HEK293 (cell line): ENCODE measurements at regions not wholly inside any gene's neighbourhood (a gene's known extent, or its start where the extent isn't known, plus 50 kb on each side); places are given as distances from the start of the nearest gene placed in this dataset.
A peak's percentile ranks its signal among the peaks of the same experiment; 100 is the strongest.

Source experiments
- CTCF ChIA-PET: fragments of 350-600 bp; formaldehyde crosslinking; extraction: SDS; loops from one replicate; lab custom pipeline; 2021; ENCODE audit warnings: antibody characterized with exemption; lab: Yijun Ruan, JAX
- POLR2A ChIA-PET: fragments of 300-600 bp; formaldehyde crosslinking; extraction: SDS; loops from one replicate; lab custom pipeline; 2020; ENCODE audit warnings: antibody characterized with exemption, inconsistent platforms; lab: Yijun Ruan, JAX
- H3K27ac ChIP-seq: fragments of 200-500 bp; sonication (Bioruptor generic); 2 replicates; pipeline ENCODE4 v1.5.1; 2014; ENCODE audit warnings: low read depth, low read length, control low read depth, inconsistent platforms; ENCODE audit errors: extremely low read depth
- H3K36me3 ChIP-seq, 2 experiments: fragments of 200-500 bp in 1 of 2; sonication (Bioruptor generic) in 1 of 2; 1 replicate in 1 of 2; 2 replicates in 1 of 2; pipeline ENCODE4 v1.5.1; 2014 to 2017; ENCODE audit warnings: inconsistent platforms in 2 of 2, low read length in 2 of 2; ENCODE audit not compliant: control insufficient read depth in 2 of 2, insufficient read depth in 1 of 2
- H3K4me1 ChIP-seq: fragments of 200-500 bp; sonication (Bioruptor generic); 2 replicates; pipeline ENCODE4 v1.5.1; 2014; ENCODE audit warnings: mild to moderate bottlenecking, low read length, inconsistent platforms; ENCODE audit not compliant: control insufficient read depth, insufficient read depth
- H3K4me3 ChIP-seq: 2 replicates; pipeline ENCODE4 v1.5.1; 2011; ENCODE audit warnings: low read depth, mild to moderate bottlenecking, control low read depth, low read length, moderate library complexity
- H3K9me3 ChIP-seq: fragments of 200-500 bp; sonication (Bioruptor generic); 2 replicates; pipeline ENCODE4 v1.5.1; 2014; ENCODE audit warnings: low read depth, low read length, inconsistent platforms; ENCODE audit not compliant: control insufficient read depth, insufficient read depth
- AEBP2 ChIP-seq: fragments of 450-650 bp; formaldehyde crosslinking; IDR thresholded peaks from 2 replicates; pipeline ENCODE4 v1.5.1; 2016; ENCODE audit warnings: missing biosample characterization, missing genetic modification characterization, borderline replicate concordance
- FEZF1 ChIP-seq: fragments of 450-650 bp; formaldehyde crosslinking; IDR thresholded peaks from 2 replicates; pipeline ENCODE4 v1.5.1; 2016; ENCODE audit warnings: missing biosample characterization, missing genetic modification characterization
- HOXC10 ChIP-seq: sonication (generic); formaldehyde crosslinking; IDR thresholded peaks from 2 replicates; pipeline ENCODE4 v1.8.1; 2023; ENCODE audit warnings: mild to moderate bottlenecking, missing genetic modification reagents
- HOXD13 ChIP-seq: sonication (generic); formaldehyde crosslinking; IDR thresholded peaks from 2 replicates; pipeline ENCODE4 v1.8.0; 2022; ENCODE audit warnings: missing genetic modification reagents, borderline replicate concordance
- INSM2 ChIP-seq: fragments of 450-650 bp; formaldehyde crosslinking; IDR thresholded peaks from 2 replicates; pipeline ENCODE4 v1.5.1; 2016; ENCODE audit warnings: missing biosample characterization, missing genetic modification characterization
- KLF7 ChIP-seq: fragments of 450-650 bp; formaldehyde crosslinking; IDR thresholded peaks from 2 replicates; pipeline ENCODE4 v1.5.1; 2016; ENCODE audit warnings: missing biosample characterization, missing genetic modification characterization, borderline replicate concordance
- OVOL3 ChIP-seq: fragments of 450-650 bp; formaldehyde crosslinking; IDR thresholded peaks from 2 replicates; pipeline ENCODE4 v1.5.1; 2016; ENCODE audit warnings: missing biosample characterization, missing genetic modification characterization
- PRDM4 ChIP-seq: fragments of 450-650 bp; formaldehyde crosslinking; IDR thresholded peaks from 2 replicates; pipeline ENCODE4 v1.5.1; 2017; ENCODE audit warnings: missing biosample characterization, missing genetic modification characterization
- WT1 ChIP-seq: fragments of 450-650 bp; formaldehyde crosslinking; IDR thresholded peaks from 2 replicates; pipeline ENCODE4 v1.5.1; 2016; ENCODE audit warnings: missing biosample characterization, missing genetic modification characterization
- ZBTB1 ChIP-seq: fragments of 450-650 bp; formaldehyde crosslinking; IDR thresholded peaks from 2 replicates; pipeline ENCODE4 v1.5.1; 2016; ENCODE audit warnings: missing biosample characterization, missing genetic modification characterization
- ZBTB17 ChIP-seq: fragments of 450-650 bp; formaldehyde crosslinking; IDR thresholded peaks from 2 replicates; pipeline ENCODE4 v1.5.1; 2016; ENCODE audit warnings: missing biosample characterization, missing genetic modification characterization
- ZBTB26 ChIP-seq: fragments of 450-650 bp; formaldehyde crosslinking; optimal IDR thresholded peaks from 2 replicates; pipeline ENCODE3; 2016; ENCODE audit warnings: missing biosample characterization, mild to moderate bottlenecking, missing genetic modification characterization
- ZBTB8A ChIP-seq: fragments of 450-650 bp; formaldehyde crosslinking; IDR thresholded peaks from 2 replicates; pipeline ENCODE4 v1.5.1; 2016; ENCODE audit warnings: missing biosample characterization, missing genetic modification characterization
- ZFP37 ChIP-seq: fragments of 450-650 bp; formaldehyde crosslinking; IDR thresholded peaks from 2 replicates; pipeline ENCODE4 v1.5.1; 2016; ENCODE audit warnings: missing biosample characterization, missing genetic modification characterization
- ZNF174 ChIP-seq: fragments of 450-650 bp; formaldehyde crosslinking; IDR thresholded peaks from 2 replicates; pipeline ENCODE4 v1.5.0; 2017; ENCODE audit warnings: missing biosample characterization, mild to moderate bottlenecking, missing genetic modification characterization
- ZNF175 ChIP-seq: fragments of 450-650 bp; formaldehyde crosslinking; IDR thresholded peaks from 2 replicates; pipeline ENCODE4 v1.5.1; 2016; ENCODE audit warnings: missing biosample characterization, missing genetic modification characterization
- ZNF202 ChIP-seq: fragments of 450-650 bp; formaldehyde crosslinking; IDR thresholded peaks from 2 replicates; pipeline ENCODE4 v1.5.1; 2016; ENCODE audit warnings: missing biosample characterization, missing genetic modification characterization, borderline replicate concordance
- ZNF221 ChIP-seq: fragments of 450-650 bp; formaldehyde crosslinking; IDR thresholded peaks from 2 replicates; pipeline ENCODE4 v1.5.1; 2017; ENCODE audit warnings: missing biosample characterization, missing genetic modification characterization, borderline replicate concordance
- ZNF223 ChIP-seq: fragments of 450-650 bp; formaldehyde crosslinking; IDR thresholded peaks from 2 replicates; pipeline ENCODE4 v1.5.1; 2016; ENCODE audit warnings: missing biosample characterization, missing genetic modification characterization
- ZNF26 ChIP-seq: fragments of 450-650 bp; formaldehyde crosslinking; IDR thresholded peaks from 2 replicates; pipeline ENCODE4 v1.5.1; 2016; ENCODE audit warnings: missing biosample characterization, missing genetic modification characterization
- ZNF274 ChIP-seq, 2 experiments: fragments of 200-500 bp in 1 of 2; fragments of 450-650 bp in 1 of 2; sonication (Bioruptor generic) in 1 of 2; formaldehyde crosslinking in 1 of 2; IDR thresholded peaks; 2 replicates each; pipeline versions ENCODE4 v1.5.1 to v1.6.1; 2014 to 2016; ENCODE audit warnings: borderline replicate concordance in 1 of 2, inconsistent platforms in 1 of 2, low read length in 1 of 2, missing biosample characterization in 1 of 2, missing genetic modification characterization in 1 of 2
- ZNF280C ChIP-seq: fragments of 450-650 bp; formaldehyde crosslinking; IDR thresholded peaks from 2 replicates; pipeline ENCODE4 v1.5.1; 2016; ENCODE audit warnings: missing biosample characterization, missing genetic modification characterization
- ZNF521 ChIP-seq: fragments of 450-650 bp; formaldehyde crosslinking; IDR thresholded peaks from 2 replicates; pipeline ENCODE4 v1.5.1; 2017; ENCODE audit warnings: missing biosample characterization, mild to moderate bottlenecking, missing genetic modification characterization
- ZNF580 ChIP-seq: fragments of 450-650 bp; formaldehyde crosslinking; IDR thresholded peaks from 2 replicates; pipeline ENCODE4 v1.5.1; 2016; ENCODE audit warnings: missing biosample characterization, missing genetic modification characterization
- ZNF707 ChIP-seq: fragments of 450-650 bp; formaldehyde crosslinking; IDR thresholded peaks from 2 replicates; pipeline ENCODE4 v1.5.1; 2016; ENCODE audit warnings: missing biosample characterization, missing genetic modification characterization
- ZNF792 ChIP-seq: fragments of 450-650 bp; formaldehyde crosslinking; IDR thresholded peaks from 2 replicates; pipeline ENCODE4 v1.5.1; 2016; ENCODE audit warnings: missing biosample characterization, missing genetic modification characterization
- ZNF837 ChIP-seq: fragments of 450-650 bp; formaldehyde crosslinking; IDR thresholded peaks from 2 replicates; pipeline ENCODE4 v1.5.1; 2016; ENCODE audit warnings: missing biosample characterization, missing genetic modification characterization
- ZXDB ChIP-seq: fragments of 450-650 bp; formaldehyde crosslinking; IDR thresholded peaks from 2 replicates; pipeline ENCODE4 v1.5.1; 2016; ENCODE audit warnings: missing biosample characterization, missing genetic modification characterization

- POLR2A ChIA-PET, result no interaction called here
- H3K9me3 ChIP-seq, result no peaks in the 10 kb centered on the region
- H3K27ac ChIP-seq, result no peak overlapping the region
- CTCF ChIA-PET, result interaction anchor here (0.7 to 2.4 kb wide), 4 partner anchors 9 to 541 kb away, joined by 3 to 11 read pairs (median 3); no protein-coding TSS in a partner anchor
- H3K4me3 ChIP-seq, result no peak overlapping the region
- H3K36me3 ChIP-seq, result no peaks in the 10 kb centered on the region
- H3K4me1 ChIP-seq, result no peaks in the 10 kb centered on the region
- TF ChIP-seq ZNF707 (tag by site-specific recombination) (no peak), ZNF521 (tag by site-specific recombination) (no peak), INSM2 (tag by site-specific recombination) (no peak), PRDM4 (peak; percentile 58; the same call in 1 of the 2 replicates), ZXDB (tag by site-specific recombination) (peak; percentile 37; the same call in 1 of the 2 replicates), ZBTB17 (tag by site-specific recombination) (no peak), OVOL3 (tag by site-specific recombination) (peak; percentile 75; the same call in 1 of the 2 replicates), ZNF223 (tag by site-specific recombination) (no peak), ZNF202 (no peak), WT1 (tag by site-specific recombination) (peak; percentile 70), HOXD13 (CRISPR knock-in tag) (0 out of 2 replicates have a peak, but pooled peaks have one; percentile 38), AEBP2 (tag by site-specific recombination) (no peak), ZBTB8A (tag by site-specific recombination) (no peak), ZNF221 (tag by site-specific recombination) (no peak), FEZF1 (tag by site-specific recombination) (peak; percentile 69), ZNF580 (tag by site-specific recombination) (peak; percentile 29; the same call in 1 of the 2 replicates), ZBTB1 (tag by site-specific recombination) (no peak), ZNF280C (tag by site-specific recombination) (no peak), ZNF174 (tag by site-specific recombination) (no peak), KLF7 (tag by site-specific recombination) (no peak), ZNF792 (tag by site-specific recombination) (no peak), ZNF274 (IDR thresholded peaks at IDR 0.05; ENCODE audit: low read length) (no peak), ZNF274 (tag by site-specific recombination; IDR thresholded peaks at IDR 0.05; ENCODE audit: borderline replicate concordance) (no peak), ZNF26 (tag by site-specific recombination) (no peak), ZFP37 (tag by site-specific recombination) (no peak), ZNF175 (tag by site-specific recombination) (no peak), ZBTB26 (tag by site-specific recombination) (no peak), ZNF837 (tag by site-specific recombination) (no peak), HOXC10 (CRISPR knock-in tag) (no peak)
These were observed 105.5 kb downstream of the NXPE2 start for GRCh38 chr11:114783805-114784204.
